ENCODE measurements at regions not wholly inside any gene's neighbourhood (a gene's known extent, or its start where the extent isn't known, plus 50 kb on each side); places are given as distances from the start of the nearest gene placed in this dataset.

- no peak; the same call in 1 of the 2 replicates for ATAC-seq
These were observed 63.5 kb upstream of the C1orf174 start for GRCh38 chr1:3963554-3963953.

GRCh38 chr1:3965693-3966092, 65.6 kb upstream of the C1orf174 start:
- H3K4me3 ChIP-seq (ENCODE audit: low read depth in 2 of 2, low read length in 2 of 2): no peak overlapping the region
- ChIA-PET CTCF (no interaction called here), POLR2A (no interaction called here)
- no peaks in the 10 kb centered on the region for H3K4me1 ChIP-seq (ENCODE audit: control insufficient read depth, insufficient read depth, low read length)
- H3K9me3 ChIP-seq (ENCODE audit: control insufficient read depth, insufficient read depth, low read depth, low read length): no peaks in the 10 kb centered on the region
- in situ Hi-C loops (cut with HindIII; ENCODE audit: low pct_unique_long_range_greater_than_20kb, low sequenced_read_pairs) (no loop called here), intact Hi-C loops (cut with micrococcal nuclease; ENCODE audit: unreplicated experiment) (no loop called here)
- DNase-seq (ENCODE audit: low read depth, low spot score) (no peak), ATAC-seq (no peak)
- no peaks in the 10 kb centered on the region for H3K27me3 ChIP-seq (ENCODE audit: control insufficient read depth, insufficient read depth, low read length)
- BruUV-seq (replicated peaks): no TSS peak
- no peak overlapping the region for H3K27ac ChIP-seq (ENCODE audit: low read length)
- no peaks in the 10 kb centered on the region for H3K36me3 ChIP-seq (ENCODE audit: control insufficient read depth, insufficient read depth, low read length)
- TF ChIP-seq REST (IDR thresholded peaks at IDR 0.05; ENCODE audit: insufficient read depth in 1 of 2, low read depth in 2 of 2, low read length in 1 of 2): no peak

More at GRCh38 chr1:3963554-3963953, 63.5 kb upstream of the C1orf174 start:
- ChIA-PET CTCF (no interaction called here), POLR2A (no interaction called here)
- no peaks in the 10 kb centered on the region for H3K9me3 ChIP-seq (ENCODE audit: control insufficient read depth, insufficient read depth, low read depth, low read length)
- BruUV-seq (replicated peaks): no TSS peak
- H3K4me3 ChIP-seq (ENCODE audit: low read depth in 2 of 2, low read length in 2 of 2): no peak overlapping the region
- no peak for DNase-seq (ENCODE audit: low read depth, low spot score)
- H3K27me3 ChIP-seq (ENCODE audit: control insufficient read depth, insufficient read depth, low read length): no peaks in the 10 kb centered on the region
- intact Hi-C loops (cut with micrococcal nuclease; ENCODE audit: unreplicated experiment): no loop called here
- H3K36me3 ChIP-seq (ENCODE audit: control insufficient read depth, insufficient read depth, low read length): no peaks in the 10 kb centered on the region
- no peak overlapping the region for H3K27ac ChIP-seq (ENCODE audit: low read length)
- no peaks in the 10 kb centered on the region for H3K4me1 ChIP-seq (ENCODE audit: control insufficient read depth, insufficient read depth, low read length)
- TF ChIP-seq CTCF (IDR thresholded peaks at IDR 0.05) (no peak), SIN3A (IDR thresholded peaks at IDR 0.05; ENCODE audit: borderline replicate concordance, insufficient read depth, low read depth, low read length) (no peak), REST (IDR thresholded peaks at IDR 0.05; ENCODE audit: insufficient read depth in 1 of 2, low read depth in 2 of 2, low read length in 1 of 2) (no peak), TCF7L2 (IDR thresholded peaks at IDR 0.05; ENCODE audit: low read depth, low read length) (no peak), POLR2AphosphoS5 (IDR thresholded peaks at IDR 0.05; ENCODE audit: low read depth, low read length) (no peak)
- in situ Hi-C loops (cut with HindIII; ENCODE audit: low pct_unique_long_range_greater_than_20kb, low sequenced_read_pairs): no loop called here

Data from Panc1 (cell line).